NCI-H2107 treated with DMSO at 0.1 percent for 48 hours (cell line): ENCODE measurements at regions not wholly inside any gene's neighbourhood (a gene's known extent, or its start where the extent isn't known, plus 50 kb on each side); places are given as distances from the start of the nearest gene placed in this dataset.

ENCODE experiments used
- DNase-seq: peaks from one replicate; lab custom pipeline; 2025; ENCODE audit not compliant: unreplicated experiment; lab: John Stamatoyannopoulos, UW

GRCh38 chr11:80048513-80048912 lies 607.7 kb upstream of the TENM4 start:
- DNase-seq: no peak

- no peak for DNase-seq
These were observed 600.5 kb upstream of the TENM4 start for GRCh38 chr11:80041136-80042000.

- no peak for DNase-seq
These were observed 594.0 kb upstream of the TENM4 start for GRCh38 chr11:80034801-80035200.

- DNase-seq: no peak
These were observed 590.3 kb upstream of the TENM4 start for GRCh38 chr11:80031014-80031600.

- no peak for DNase-seq
These were observed 588.2 kb upstream of the TENM4 start for GRCh38 chr11:80028998-80029397.

- no peak for DNase-seq
These were observed 583.3 kb upstream of the TENM4 start for GRCh38 chr11:80024119-80024518.

GRCh38 chr11:80023386-80023785 lies 582.6 kb upstream of the TENM4 start:
- no peak for DNase-seq

- DNase-seq: no peak
These were observed 569.7 kb upstream of the TENM4 start for GRCh38 chr11:80010536-80010935.

- DNase-seq: no peak
These were observed 568.3 kb upstream of the TENM4 start for GRCh38 chr11:80009081-80009480.

- no peak for DNase-seq
These were observed 566.8 kb upstream of the TENM4 start for GRCh38 chr11:80007616-80008015.

GRCh38 chr11:79990141-79990540 lies 549.3 kb upstream of the TENM4 start:
- no peak for DNase-seq

- no peak for DNase-seq
These were observed 541.4 kb upstream of the TENM4 start for GRCh38 chr11:79982185-79982584.

GRCh38 chr11:79980916-79981315 lies 540.1 kb upstream of the TENM4 start:
- DNase-seq: no peak

- DNase-seq: no peak
These were observed 533.1 kb upstream of the TENM4 start for GRCh38 chr11:79973721-79974617.

- no peak for DNase-seq
These were observed 530.4 kb upstream of the TENM4 start for GRCh38 chr11:79971255-79971654.

GRCh38 chr11:79966592-79966991 lies 525.8 kb upstream of the TENM4 start:
- DNase-seq: no peak

- no peak for DNase-seq
These were observed 523.2 kb upstream of the TENM4 start for GRCh38 chr11:79963856-79964645.

GRCh38 chr11:79960461-79960860 lies 519.6 kb upstream of the TENM4 start:
- no peak for DNase-seq

GRCh38 chr11:79959318-79959717 lies 518.5 kb upstream of the TENM4 start:
- no peak for DNase-seq

GRCh38 chr11:79957702-79958101 lies 516.9 kb upstream of the TENM4 start:
- DNase-seq: no peak

GRCh38 chr11:79956061-79956460 lies 515.2 kb upstream of the TENM4 start:
- no peak for DNase-seq
